SK-N-SH treated with all-trans-retinoic acid at 6 μM for 48 hours (cell line): ENCODE measurements at regions not wholly inside any gene's neighbourhood (a gene's known extent, or its start where the extent isn't known, plus 50 kb on each side); places are given as distances from the start of the nearest gene placed in this dataset.

Source experiments
- ARNTL ChIP-seq: fragments of 450-650 bp; formaldehyde crosslinking; IDR thresholded peaks from 2 replicates; pipeline ENCODE4 v1.5.0; 2020; ENCODE audit warnings: low read depth, mild to moderate bottlenecking, moderate library complexity, borderline replicate concordance
- CSDC2 ChIP-seq: fragments of 250-450 bp; sonication (Bioruptor Pico); IDR thresholded peaks from 2 replicates; pipeline ENCODE4 v1.5.0; 2020; ENCODE audit warnings: mild to moderate bottlenecking, moderate library complexity
- ESRRG ChIP-seq: fragments of 250-450 bp; sonication (Bioruptor Pico); IDR thresholded peaks from 2 replicates; pipeline ENCODE4 v1.6.1; 2021; ENCODE audit warnings: mild to moderate bottlenecking
- PATZ1 ChIP-seq: fragments of 250-450 bp; sonication (Bioruptor Pico); IDR thresholded peaks from 2 replicates; pipeline ENCODE4 v1.8.0; 2020; ENCODE audit warnings: mild to moderate bottlenecking, moderate library complexity, borderline replicate concordance
- ZFP30 ChIP-seq: fragments of 450-650 bp; formaldehyde crosslinking; IDR thresholded peaks from 2 replicates; pipeline ENCODE4 v1.5.0; 2022; ENCODE audit warnings: mild to moderate bottlenecking, moderate library complexity
- ZNF565 ChIP-seq: fragments of 450-650 bp; formaldehyde crosslinking; conservative IDR thresholded peaks from 2 replicates; pipeline ENCODE4 v1.5.0; 2020; ENCODE audit warnings: low read depth, mild to moderate bottlenecking, moderate library complexity
- ZNF70 ChIP-seq: fragments of 450-650 bp; formaldehyde crosslinking; IDR thresholded peaks from 2 replicates; pipeline ENCODE4 v1.5.0; 2020; ENCODE audit warnings: mild to moderate bottlenecking, moderate library complexity
- ZNF8 ChIP-seq: fragments of 450-650 bp; formaldehyde crosslinking; IDR thresholded peaks from 2 replicates; pipeline ENCODE4 v1.5.0; 2020; ENCODE audit warnings: mild to moderate bottlenecking, moderate library complexity

- TF ChIP-seq PATZ1 (no peak), ZNF8 (CRISPR knock-in tag) (no peak), ARNTL (no peak), CSDC2 (CRISPR knock-in tag) (no peak), ZNF565 (CRISPR knock-in tag) (no peak), ZNF70 (CRISPR knock-in tag) (no peak), ESRRG (CRISPR knock-in tag) (no peak), ZFP30 (CRISPR knock-in tag) (no peak)
Measured at GRCh38 chr5:119820608-119821007, 191.2 kb downstream of the FAM170A start.
